Endodermal cell (in vitro differentiated cells): ENCODE measurements at regions not wholly inside any gene's neighbourhood (a gene's known extent, or its start where the extent isn't known, plus 50 kb on each side); places are given as distances from the start of the nearest gene placed in this dataset.

Experiments used
- DNase-seq: peaks from one replicate; pipeline ENCODE4 v3.0.0-alpha.2; 2017
- H3K27ac ChIP-seq: 2 replicates; pipeline ENCODE4 v1.5.1; 2013; ENCODE audit warnings: mild to moderate bottlenecking, low read depth, low read length, moderate library complexity
- H3K27me3 ChIP-seq: 2 replicates; pipeline ENCODE4 v1.6.1; 2013; ENCODE audit warnings: mild to moderate bottlenecking, low read length, moderate library complexity; ENCODE audit not compliant: insufficient read depth, control insufficient read depth, poor library complexity, severe bottlenecking
- H3K36me3 ChIP-seq: 2 replicates; pipeline ENCODE4 v1.7.0; 2013; ENCODE audit warnings: mild to moderate bottlenecking, low read length, moderate library complexity; ENCODE audit not compliant: control insufficient read depth, insufficient read depth
- H3K4me1 ChIP-seq: one replicate; pipeline ENCODE4 v1.7.0; 2013; ENCODE audit warnings: low read length; ENCODE audit not compliant: control insufficient read depth, insufficient read depth
- H3K4me3 ChIP-seq: 2 replicates; pipeline ENCODE4 v1.5.1; 2013; ENCODE audit warnings: mild to moderate bottlenecking, low read length, moderate library complexity
- H3K9ac ChIP-seq: 2 replicates; pipeline ENCODE4 v1.6.1; 2013; ENCODE audit warnings: mild to moderate bottlenecking, low read length, moderate library complexity; ENCODE audit not compliant: poor library complexity, severe bottlenecking; ENCODE audit errors: extremely low read depth
- H3K9me3 ChIP-seq: 2 replicates; pipeline ENCODE4 v1.6.1; 2013; ENCODE audit warnings: mild to moderate bottlenecking, low read length, moderate library complexity; ENCODE audit not compliant: control insufficient read depth
- H3K27ac Mint-ChIP-seq: 2 replicates; pipeline ENCODE4 v1.8.0; 2020; ENCODE audit warnings: mixed read lengths
- H3K27me3 Mint-ChIP-seq: 2 replicates; pipeline ENCODE4 v1.8.0; 2021; ENCODE audit warnings: mild to moderate bottlenecking, mixed read lengths; ENCODE audit not compliant: insufficient read depth
- H3K36me3 Mint-ChIP-seq: 2 replicates; pipeline ENCODE4 v1.8.0; 2020; ENCODE audit warnings: low read depth, mixed read lengths
- H3K4me1 Mint-ChIP-seq: 2 replicates; pipeline ENCODE4 v1.8.0; 2020; ENCODE audit warnings: mixed read lengths
- H3K4me3 Mint-ChIP-seq: 2 replicates; pipeline ENCODE4 v1.8.0; 2020; ENCODE audit warnings: mild to moderate bottlenecking, moderate library complexity, mixed read lengths
- H3K9me3 Mint-ChIP-seq: 2 replicates; pipeline ENCODE4 v1.8.0; 2020; ENCODE audit warnings: mild to moderate bottlenecking, mixed read lengths
- WGBS, 2 experiments: methylation state at CpG; one replicate each; pipeline versions ENCODE4 v1.1.5 to v1.1.7; 2013; ENCODE audit warnings: missing lambda C conversion rate in 2 of 2, mixed read lengths in 1 of 2; ENCODE audit not compliant: insufficient coverage in 1 of 2, insufficient read length in 1 of 2; 5-methylcytosine and 5-hydroxymethylcytosine counted together
- TF ChIP-seq, protein P1 (sequence below): fragments of 200-600 bp; sonication (generic); conservative IDR thresholded peaks from 2 replicates; pipeline ENCODE4 v1.5.0; 2021; ENCODE audit warnings: antibody characterized with exemption, mild to moderate bottlenecking

DNA sequence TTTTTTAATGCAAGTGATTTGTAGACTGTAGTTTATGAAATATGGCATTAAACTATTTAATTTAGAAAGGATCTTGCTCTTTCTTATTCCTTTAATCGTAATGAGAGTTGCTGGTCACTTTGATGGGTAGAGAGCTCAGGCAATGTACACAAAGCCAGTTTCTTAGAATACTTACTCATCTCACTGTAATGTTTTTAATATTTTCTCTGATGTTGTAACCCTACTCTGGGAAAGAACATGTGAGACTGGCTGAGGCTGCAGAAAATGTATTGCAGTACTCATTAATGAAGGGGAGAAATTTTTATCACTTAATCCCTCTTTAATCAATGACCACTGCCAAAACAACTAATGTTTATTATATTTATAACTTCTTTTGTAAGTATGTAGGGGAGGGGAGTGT lies 479.4 kb upstream of the KCNMB2 start:
- H3K27me3 ChIP-seq = no peaks in the 10 kb centered on the region
- H3K36me3 ChIP-seq = no peaks in the 10 kb centered on the region
- no peak overlapping the region for H3K4me3 Mint-ChIP-seq
- whole genome bisulfite sequencing, 2 experiments = 100% methylated on average over 1 of the region's 1 CpG; no CpG with 5 or more reads in 1 of the 2 experiments
- no peak for DNase-seq
- H3K9me3 Mint-ChIP-seq = no peaks in the 10 kb centered on the region
- H3K9ac ChIP-seq = no peak overlapping the region
- no peak overlapping the region for H3K27ac ChIP-seq
- H3K4me3 ChIP-seq = no peak overlapping the region
- no peak overlapping the region for H3K27ac Mint-ChIP-seq
- H3K4me1 Mint-ChIP-seq = no peaks in the 10 kb centered on the region
- H3K4me1 ChIP-seq = no peaks in the 10 kb centered on the region
- H3K27me3 Mint-ChIP-seq = no peaks in the 10 kb centered on the region
- no peaks in the 10 kb centered on the region for H3K9me3 ChIP-seq
- no peaks in the 10 kb centered on the region for H3K36me3 Mint-ChIP-seq
- TF ChIP-seq, protein P1, sequence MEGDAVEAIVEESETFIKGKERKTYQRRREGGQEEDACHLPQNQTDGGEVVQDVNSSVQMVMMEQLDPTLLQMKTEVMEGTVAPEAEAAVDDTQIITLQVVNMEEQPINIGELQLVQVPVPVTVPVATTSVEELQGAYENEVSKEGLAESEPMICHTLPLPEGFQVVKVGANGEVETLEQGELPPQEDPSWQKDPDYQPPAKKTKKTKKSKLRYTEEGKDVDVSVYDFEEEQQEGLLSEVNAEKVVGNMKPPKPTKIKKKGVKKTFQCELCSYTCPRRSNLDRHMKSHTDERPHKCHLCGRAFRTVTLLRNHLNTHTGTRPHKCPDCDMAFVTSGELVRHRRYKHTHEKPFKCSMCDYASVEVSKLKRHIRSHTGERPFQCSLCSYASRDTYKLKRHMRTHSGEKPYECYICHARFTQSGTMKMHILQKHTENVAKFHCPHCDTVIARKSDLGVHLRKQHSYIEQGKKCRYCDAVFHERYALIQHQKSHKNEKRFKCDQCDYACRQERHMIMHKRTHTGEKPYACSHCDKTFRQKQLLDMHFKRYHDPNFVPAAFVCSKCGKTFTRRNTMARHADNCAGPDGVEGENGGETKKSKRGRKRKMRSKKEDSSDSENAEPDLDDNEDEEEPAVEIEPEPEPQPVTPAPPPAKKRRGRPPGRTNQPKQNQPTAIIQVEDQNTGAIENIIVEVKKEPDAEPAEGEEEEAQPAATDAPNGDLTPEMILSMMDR = no peak

DNA sequence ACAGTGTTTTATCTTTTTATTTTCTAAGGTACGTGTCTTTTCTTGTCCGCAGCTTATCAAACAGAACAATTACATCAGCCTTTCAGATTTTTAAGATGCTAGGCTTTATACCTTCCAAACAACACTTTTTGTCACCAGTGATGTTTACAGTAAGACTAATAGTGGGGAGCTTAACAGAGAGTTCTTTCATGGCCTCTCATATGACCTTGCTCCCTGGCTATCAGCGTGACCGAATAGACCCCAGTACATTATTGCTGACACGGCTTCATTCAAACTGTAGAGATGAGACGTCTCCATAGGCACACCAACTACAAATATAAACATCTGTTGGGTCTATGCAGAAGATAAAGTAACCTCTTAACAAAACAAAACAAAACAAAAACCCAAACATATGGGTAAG lies 477.6 kb upstream of the KCNMB2 start:
- Mint-ChIP-seq H3K27me3 (no peaks in the 10 kb centered on the region), H3K27ac (no peak overlapping the region), H3K4me1 (peaks cover 10% of the 10 kb centered on the region), H3K9me3 (no peaks in the 10 kb centered on the region), H3K4me3 (no peak overlapping the region), H3K36me3 (no peaks in the 10 kb centered on the region)
- DNase-seq = no peak
- TF ChIP-seq, protein P1 = no peak
- Histone ChIP-seq H3K27ac (no peak overlapping the region), H3K27me3 (no peaks in the 10 kb centered on the region), H3K9me3 (no peaks in the 10 kb centered on the region), H3K36me3 (no peaks in the 10 kb centered on the region), H3K9ac (no peak overlapping the region), H3K4me1 (no peaks in the 10 kb centered on the region), H3K4me3 (no peak overlapping the region)
- WGBS, 2 experiments = 70 to 94% methylated on average over 2 to 6 of the region's 6 CpGs

DNA sequence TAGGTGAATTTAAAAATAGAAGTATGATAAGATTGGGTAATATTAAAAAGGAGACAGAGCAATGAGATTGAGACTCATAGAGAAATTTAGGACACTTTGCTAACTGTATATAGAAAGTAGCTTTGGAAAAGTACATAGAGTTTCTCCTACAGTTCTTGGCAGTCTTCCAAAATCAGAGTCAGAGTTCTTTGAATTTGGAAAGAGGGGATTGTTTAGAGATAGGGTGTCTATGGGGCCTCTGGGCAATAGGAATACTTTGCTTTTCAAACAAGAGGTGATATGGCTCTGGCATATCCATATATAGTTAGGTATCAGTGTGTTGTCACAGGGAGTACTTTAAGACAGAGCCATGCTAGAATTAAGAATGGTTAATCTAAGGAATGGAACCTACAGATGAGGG lies 477.1 kb upstream of the KCNMB2 start:
- no peaks in the 10 kb centered on the region for H3K9me3 ChIP-seq
- Mint-ChIP-seq H3K36me3 (peaks cover 1% of the 10 kb centered on the region), H3K27me3 (no peaks in the 10 kb centered on the region), H3K4me3 (no peak overlapping the region), H3K4me1 (peaks cover 10% of the 10 kb centered on the region), H3K27ac (no peak overlapping the region), H3K9me3 (peaks cover under 1% of the 10 kb centered on the region)
- TF ChIP-seq, protein P1 = no peak
- H3K27me3 ChIP-seq = no peaks in the 10 kb centered on the region
- H3K4me1 ChIP-seq = no peaks in the 10 kb centered on the region
- DNase-seq = no peak
- H3K27ac ChIP-seq = no peak overlapping the region
- H3K9ac ChIP-seq = no peak overlapping the region
- H3K4me3 ChIP-seq = no peak overlapping the region
- H3K36me3 ChIP-seq = no peaks in the 10 kb centered on the region
